Gastrocnemius medialis (tissue), 4 donors: ENCODE measurements at regions not wholly inside any gene's neighbourhood (a gene's known extent, or its start where the extent isn't known, plus 50 kb on each side); places are given as distances from the start of the nearest gene placed in this dataset.

Source experiments
- CTCF ChIP-seq, 5 experiments: fragments of 450-650 bp in 3 of 5; fragments of 200-600 bp in 2 of 5; sonication (generic) in 2 of 5; IDR thresholded peaks in 4 of 5; conservative IDR thresholded peaks in 1 of 5; 1 replicate in 4 of 5; 2 replicates in 1 of 5; pipeline ENCODE4 v1.5.1; 2016 to 2019; ENCODE audit warnings: antibody characterized with exemption in 5 of 5, mild to moderate bottlenecking in 3 of 5, moderate library complexity in 3 of 5
- POLR2A ChIP-seq, 2 donors: fragments of 450-650 bp; IDR thresholded peaks; one replicate each; pipeline ENCODE4 v1.6.1; 2017; ENCODE audit warnings: antibody characterized with exemption in 2 of 2, mild to moderate bottlenecking in 2 of 2, moderate library complexity in 2 of 2

GRCh38 chr3:34377961-34378360 lies 579.5 kb downstream of the PDCD6IP start:
- no peak for TF ChIP-seq CTCF (IDR thresholded peaks at IDR 0.05 in 4 of 5, conservative IDR thresholded peaks at IDR 0.05 in 1 of 5)
- TF ChIP-seq POLR2A (IDR thresholded peaks at IDR 0.05), result no peak
